H9 (cell line): ENCODE measurements at regions not wholly inside any gene's neighbourhood (a gene's known extent, or its start where the extent isn't known, plus 50 kb on each side); places are given as distances from the start of the nearest gene placed in this dataset.

Experiments used
- DNase-seq: peaks from one replicate; pipeline ENCODE4 v3.0.0-alpha.2; 2017
- H2AFZ ChIP-seq: one replicate; pipeline ENCODE4 v1.6.1; 2013; ENCODE audit warnings: mild to moderate bottlenecking, low read length, control low read depth, moderate library complexity
- H2AK5ac ChIP-seq: 2 replicates; pipeline ENCODE4 v1.6.1; 2013; ENCODE audit warnings: low read length, control low read depth, mixed read lengths; ENCODE audit not compliant: insufficient read length
- H2BK120ac ChIP-seq: one replicate; pipeline ENCODE4 v1.6.1; 2013; ENCODE audit warnings: low read depth, mild to moderate bottlenecking, low read length, control low read depth, inconsistent platforms; ENCODE audit not compliant: poor library complexity, severe bottlenecking
- H2BK12ac ChIP-seq: 2 replicates; pipeline ENCODE4 v1.6.1; 2013; ENCODE audit warnings: low read length, control low read depth, mixed read lengths, low read depth; ENCODE audit not compliant: insufficient read length
- H2BK15ac ChIP-seq: 2 replicates; pipeline ENCODE4 v1.6.1; 2013; ENCODE audit warnings: low read depth, low read length, control low read depth
- H2BK20ac ChIP-seq: one replicate; pipeline ENCODE4 v1.6.1; 2013; ENCODE audit warnings: low read depth, mild to moderate bottlenecking, low read length, control low read depth, inconsistent platforms; ENCODE audit not compliant: poor library complexity, severe bottlenecking
- H2BK5ac ChIP-seq: 2 replicates; pipeline ENCODE4 v1.6.1; 2013; ENCODE audit warnings: low read length, control low read depth, mixed read lengths; ENCODE audit not compliant: insufficient read length
- H3K14ac ChIP-seq: 2 replicates; pipeline ENCODE4 v1.6.1; 2013; ENCODE audit warnings: low read length, control low read depth; ENCODE audit not compliant: insufficient read depth
- H3K18ac ChIP-seq: 2 replicates; pipeline ENCODE4 v1.6.1; 2013; ENCODE audit warnings: low read depth, mild to moderate bottlenecking, mixed read lengths, low read length, control low read depth; ENCODE audit not compliant: insufficient read length
- H3K23ac ChIP-seq: 2 replicates; pipeline ENCODE4 v1.6.1; 2013; ENCODE audit warnings: low read length, control low read depth, mixed read lengths, low read depth; ENCODE audit not compliant: insufficient read length
- H3K23me2 ChIP-seq: 2 replicates; pipeline ENCODE4 v1.6.1; 2013; ENCODE audit warnings: low read depth, mild to moderate bottlenecking, mixed read lengths, low read length, control low read depth; ENCODE audit not compliant: insufficient read length, poor library complexity, severe bottlenecking
- H3K27ac ChIP-seq: 2 replicates; pipeline ENCODE4 v1.5.1; 2013; ENCODE audit warnings: low read length, control low read depth, mixed read lengths, low read depth; ENCODE audit not compliant: insufficient read length
- H3K27me3 ChIP-seq: 2 replicates; pipeline ENCODE4 v1.6.1; 2013; ENCODE audit warnings: low read length, control low read depth, inconsistent platforms; ENCODE audit not compliant: insufficient read depth
- H3K4ac ChIP-seq: 2 replicates; pipeline ENCODE4 v1.6.1; 2013; ENCODE audit warnings: low read depth, mild to moderate bottlenecking, control low read depth, inconsistent platforms, low read length, moderate library complexity
- H3K4me1 ChIP-seq: 2 replicates; pipeline ENCODE4 v1.6.1; 2013; ENCODE audit warnings: low read length, control low read depth, inconsistent platforms; ENCODE audit not compliant: insufficient read depth
- H3K4me2 ChIP-seq: 2 replicates; pipeline ENCODE4 v1.6.1; 2013; ENCODE audit warnings: low read length, control low read depth, mixed read lengths; ENCODE audit not compliant: insufficient read length, insufficient read depth
- H3K56ac ChIP-seq: 2 replicates; pipeline ENCODE4 v1.6.1; 2013; ENCODE audit warnings: low read depth, mild to moderate bottlenecking, mixed read lengths, low read length, control low read depth; ENCODE audit not compliant: insufficient read length
- H3K79me1 ChIP-seq: 2 replicates; pipeline ENCODE4 v1.6.1; 2013; ENCODE audit warnings: low read depth, mild to moderate bottlenecking, moderate library complexity, low read length, control low read depth, inconsistent platforms; ENCODE audit not compliant: insufficient read depth, poor library complexity, severe bottlenecking
- H3K79me2 ChIP-seq: 2 replicates; pipeline ENCODE4 v1.6.1; 2013; ENCODE audit warnings: low read length, control low read depth, inconsistent platforms; ENCODE audit not compliant: insufficient read depth
- H3K9ac ChIP-seq: 2 replicates; pipeline ENCODE4 v1.6.1; 2013; ENCODE audit warnings: low read length, control low read depth, mixed read lengths; ENCODE audit not compliant: insufficient read length; ENCODE audit errors: extremely low read depth
- H3K9me3 ChIP-seq: one replicate; pipeline ENCODE4 v1.6.1; 2013; ENCODE audit warnings: low read depth, low read length, inconsistent platforms; ENCODE audit not compliant: control insufficient read depth
- H3T11ph ChIP-seq: one replicate; pipeline ENCODE4 v1.6.1; 2013; ENCODE audit warnings: mild to moderate bottlenecking, low read length, control low read depth, inconsistent platforms
- H4K20me1 ChIP-seq: one replicate; pipeline ENCODE4 v1.6.1; 2013; ENCODE audit not compliant: control insufficient read depth, insufficient read length, insufficient read depth
- H4K5ac ChIP-seq: 2 replicates; pipeline ENCODE4 v1.6.1; 2013; ENCODE audit warnings: low read depth, mild to moderate bottlenecking, mixed read lengths, low read length, control low read depth; ENCODE audit not compliant: insufficient read length
- H4K8ac ChIP-seq: replicated peaks from 2 replicates; pipeline ENCODE4 v1.6.1; 2013; ENCODE audit warnings: low read length, control low read depth, mixed read lengths, low read depth; ENCODE audit not compliant: insufficient read length
- H4K91ac ChIP-seq: 2 replicates; pipeline ENCODE4 v1.6.1; 2013; ENCODE audit warnings: low read depth, mild to moderate bottlenecking, moderate library complexity, mixed read lengths, low read length, control low read depth; ENCODE audit not compliant: insufficient read length
- H3K27ac Mint-ChIP-seq, 3 experiments: 2 replicates in 2 of 3; 3 replicates in 1 of 3; pipeline ENCODE4 v1.8.0; 2020 to 2021; ENCODE audit warnings: mixed read lengths in 3 of 3, mild to moderate bottlenecking in 1 of 3, moderate library complexity in 1 of 3
- H3K27me3 Mint-ChIP-seq: 2 replicates; pipeline ENCODE4 v1.8.0; 2021; ENCODE audit warnings: low read depth, mild to moderate bottlenecking, moderate library complexity, mixed read lengths
- H3K36me3 Mint-ChIP-seq, 3 experiments: 2 replicates in 2 of 3; 3 replicates in 1 of 3; pipeline ENCODE4 v1.8.0; 2020 to 2021; ENCODE audit warnings: low read depth in 3 of 3, mixed read lengths in 3 of 3; ENCODE audit not compliant: insufficient read depth in 1 of 3
- H3K4me1 Mint-ChIP-seq, 2 experiments: 2 replicates each; pipeline ENCODE4 v1.8.0; 2020; ENCODE audit warnings: mixed read lengths in 2 of 2
- H3K4me3 Mint-ChIP-seq, 2 experiments: 2 replicates in 1 of 2; 3 replicates in 1 of 2; pipeline ENCODE4 v1.8.0; 2020 to 2021; ENCODE audit warnings: mild to moderate bottlenecking in 2 of 2, mixed read lengths in 2 of 2, moderate library complexity in 1 of 2
- H3K9me3 Mint-ChIP-seq, 2 experiments: 2 replicates in 1 of 2; 3 replicates in 1 of 2; pipeline ENCODE4 v1.8.0; 2020; ENCODE audit warnings: mild to moderate bottlenecking in 2 of 2, mixed read lengths in 2 of 2, moderate library complexity in 1 of 2
- CTCF ChIP-seq: fragments of 200-600 bp; sonication (generic); conservative IDR thresholded peaks from 3 replicates; pipeline ENCODE4 v1.8.0; 2021; ENCODE audit warnings: antibody characterized with exemption, mild to moderate bottlenecking
- WGBS: extraction: QIAGEN DNeasy Blood & Tissue Kit; methylation state at CpG from one replicate; pipeline ENCODE4 v1.1.7; 2013; ENCODE audit warnings: missing lambda C conversion rate, low lambda C conversion rate, mixed read lengths; ENCODE audit not compliant: insufficient read length; ENCODE audit errors: extremely low coverage; 5-methylcytosine and 5-hydroxymethylcytosine counted together

GRCh38 chr3:178446059-178446458 lies 90.2 kb upstream of the KCNMB2 start:
- H2AK5ac ChIP-seq = no peak overlapping the region
- H3K4me1 Mint-ChIP-seq = no peaks in the 10 kb centered on the region
- no peaks in the 10 kb centered on the region for H3K27me3 ChIP-seq
- WGBS = no CpG with 5 or more reads among the region's 1 CpG
- H4K91ac ChIP-seq = no peak overlapping the region
- no peaks in the 10 kb centered on the region for H3K23me2 ChIP-seq
- H2BK5ac ChIP-seq = no peak overlapping the region
- no peak for TF ChIP-seq CTCF
- no peak overlapping the region for H3K4ac ChIP-seq
- H2AFZ ChIP-seq = no peak overlapping the region
- no peaks in the 10 kb centered on the region for H3K27me3 Mint-ChIP-seq
- no peaks in the 10 kb centered on the region for H3K36me3 Mint-ChIP-seq
- H2BK20ac ChIP-seq = no peak overlapping the region
- no peaks in the 10 kb centered on the region for H3K9me3 ChIP-seq
- H2BK120ac ChIP-seq = no peak overlapping the region
- no peak overlapping the region for H3K9ac ChIP-seq
- no peak overlapping the region for H3K27ac Mint-ChIP-seq
- H3K79me1 ChIP-seq = no peaks in the 10 kb centered on the region
- H2BK12ac ChIP-seq = no peak overlapping the region
- H4K20me1 ChIP-seq = no peaks in the 10 kb centered on the region
- no peak overlapping the region for H3K14ac ChIP-seq
- no peak overlapping the region for H3K18ac ChIP-seq
- no peak overlapping the region for H2BK15ac ChIP-seq
- DNase-seq = no peak
- no peak overlapping the region for H4K8ac ChIP-seq
- no peaks in the 10 kb centered on the region for H3K79me2 ChIP-seq
- H3K23ac ChIP-seq = no peak overlapping the region
- H3K27ac ChIP-seq = no peak overlapping the region
- H3K4me3 Mint-ChIP-seq = no peak overlapping the region
- peaks cover 0 to 4% of the 10 kb centered on the region in 2 experiments; a peak in 1 of 5 replicates for H3K9me3 Mint-ChIP-seq
- no peak overlapping the region for H3T11ph ChIP-seq
- H3K56ac ChIP-seq = no peak overlapping the region
- H3K4me2 ChIP-seq = no peak overlapping the region
- no peak overlapping the region for H4K5ac ChIP-seq
- no peaks in the 10 kb centered on the region for H3K4me1 ChIP-seq
